G401 (cell line): ENCODE measurements at regions not wholly inside any gene's neighbourhood (a gene's known extent, or its start where the extent isn't known, plus 50 kb on each side); places are given as distances from the start of the nearest gene placed in this dataset.
"Not testable (repeated sequence)": the region's sequence is repeated elsewhere in the genome, so short reads cannot be mapped to it uniquely, and the experiment has no call there.

ENCODE experiments used
- DNase-seq: peaks from one replicate; pipeline ENCODE4 v3.0.0-alpha.2; 2015; ENCODE audit warnings: low spot score
- in situ Hi-C: cut with HindIII; loops from 2 replicates; pipeline ENCODE4 v1.10.0; 2016; ENCODE audit warnings: low sequenced_read_pairs, mixed read lengths

DNA sequence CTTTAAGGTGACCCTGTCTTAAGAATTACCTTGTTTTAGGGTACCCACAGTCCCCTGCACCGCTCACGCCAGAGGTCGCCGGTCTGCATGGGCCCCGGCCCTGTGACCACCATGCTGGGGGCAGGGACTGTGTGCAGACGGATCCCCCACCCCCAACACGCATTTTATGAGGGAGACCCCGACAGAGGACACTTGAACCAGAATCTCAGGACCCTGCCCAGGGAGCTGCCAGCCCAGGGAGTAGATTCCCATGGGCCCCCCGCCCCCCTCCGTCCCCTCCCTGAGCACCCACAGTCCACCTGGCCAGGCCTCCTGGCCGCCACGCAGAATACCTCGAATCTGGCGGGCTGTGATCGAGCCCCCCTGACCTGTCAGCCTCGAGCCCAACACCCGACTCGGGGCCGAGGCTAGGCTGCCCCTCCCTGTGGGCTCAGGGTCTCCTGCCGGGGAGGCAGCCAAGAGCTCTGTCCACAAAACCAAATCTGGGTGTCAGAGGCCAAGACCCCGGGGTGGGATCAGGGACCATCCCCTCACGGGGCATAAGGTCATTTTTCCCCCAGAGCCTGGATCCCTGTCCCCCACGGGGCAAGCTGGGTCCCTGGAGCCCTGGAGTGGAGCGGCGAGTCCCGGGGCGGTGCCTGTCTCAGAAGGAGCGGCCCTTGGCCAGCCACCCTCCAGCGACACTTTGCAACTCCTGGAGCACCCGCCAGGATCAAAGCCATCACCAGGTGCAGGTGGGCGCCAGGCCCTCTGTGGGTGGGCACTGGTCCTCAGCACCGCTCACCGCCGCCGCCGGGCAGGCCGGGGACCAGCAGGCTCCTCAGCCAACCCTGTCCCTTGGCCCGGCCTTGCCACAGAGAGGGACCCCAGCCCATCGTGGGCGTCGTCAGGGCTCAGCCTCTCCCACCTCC lies 155.8 kb upstream of the PKP2 start:
- in situ Hi-C loops: no loop called here

GRCh38 chr12:33047666-33048065 lies 151.1 kb upstream of the PKP2 start:
- in situ Hi-C loops: no loop called here
- no peak for DNase-seq

More for the DNA sequence above, 155.8 kb upstream of the PKP2 start:
- DNase-seq: no peak

GRCh38 chr12:33044447-33044846 lies 147.9 kb upstream of the PKP2 start:
- in situ Hi-C loops: no loop called here
- no peak for DNase-seq

GRCh38 chr12:33041562-33041961 lies 145.0 kb upstream of the PKP2 start:
- DNase-seq: no peak
- in situ Hi-C loops: no loop called here

DNA sequence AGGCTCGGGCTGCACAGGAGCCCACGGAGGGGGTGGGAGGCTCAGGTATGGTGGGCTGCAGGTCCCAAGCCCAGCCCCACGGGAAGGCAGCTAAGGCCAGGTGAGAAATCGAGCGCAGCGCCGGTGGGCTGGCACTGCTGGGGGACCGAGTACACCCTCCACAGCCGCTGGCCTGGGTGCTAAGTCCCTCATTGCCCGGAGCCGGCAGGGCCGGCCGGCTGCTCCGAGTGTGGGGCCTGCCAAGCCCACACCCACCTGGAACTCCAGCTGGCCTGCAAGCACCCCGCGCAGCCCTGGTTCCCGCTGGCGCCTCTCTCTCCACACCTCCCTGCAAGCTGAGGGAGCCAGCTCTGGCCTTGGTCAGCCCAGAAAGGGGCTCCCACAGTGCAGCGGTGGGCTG lies 137.4 kb upstream of the PKP2 start:
- DNase-seq, in situ Hi-C loops: not testable (repeated sequence)

DNA sequence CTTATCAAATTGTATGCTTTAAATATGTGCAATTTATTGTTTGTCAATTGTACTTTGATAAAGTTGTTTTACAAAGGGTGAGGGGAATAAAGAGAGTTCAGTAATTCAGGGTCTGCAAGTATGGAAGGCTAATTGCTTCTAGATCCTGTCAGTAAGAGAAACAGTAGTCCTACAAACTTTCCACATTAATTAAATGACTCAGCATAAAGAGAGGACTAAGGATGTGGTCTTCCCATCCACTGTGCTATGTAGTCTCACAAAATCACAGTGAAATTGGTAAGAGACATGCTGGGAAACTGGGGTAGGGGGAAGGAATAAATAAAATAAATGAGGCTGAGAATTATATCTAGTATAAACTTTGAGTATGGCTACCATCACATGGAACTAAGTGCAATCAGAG lies 130.2 kb upstream of the PKP2 start:
- no peak for DNase-seq

DNA sequence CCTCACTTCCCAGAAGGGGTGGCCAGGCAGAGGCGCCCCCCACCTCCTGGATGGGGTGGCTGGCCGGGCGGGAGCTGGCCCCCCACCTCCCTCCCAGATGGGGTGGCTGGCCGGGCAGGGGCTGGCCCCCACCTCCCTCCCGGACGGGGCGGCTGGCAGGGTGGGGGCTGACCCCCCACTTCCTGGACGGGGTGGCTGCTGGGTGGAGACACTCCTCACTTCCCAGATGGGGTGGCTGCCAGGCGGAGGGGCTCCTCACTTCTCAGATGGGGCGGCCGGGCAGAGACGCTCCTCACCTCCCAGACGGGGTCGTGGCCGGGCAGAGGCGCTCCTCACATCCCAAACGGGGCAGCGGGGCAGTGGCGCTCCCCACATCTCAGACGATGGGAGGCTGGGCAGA lies 126.1 kb upstream of the PKP2 start:
- DNase-seq, in situ Hi-C loops: not testable (repeated sequence)

More for the DNA sequence above, 130.2 kb upstream of the PKP2 start:
- in situ Hi-C loops: no loop called here

- DNase-seq, in situ Hi-C loops: not testable (repeated sequence)
These were observed 120.5 kb upstream of the PKP2 start for GRCh38 chr12:33017029-33017428.

DNA sequence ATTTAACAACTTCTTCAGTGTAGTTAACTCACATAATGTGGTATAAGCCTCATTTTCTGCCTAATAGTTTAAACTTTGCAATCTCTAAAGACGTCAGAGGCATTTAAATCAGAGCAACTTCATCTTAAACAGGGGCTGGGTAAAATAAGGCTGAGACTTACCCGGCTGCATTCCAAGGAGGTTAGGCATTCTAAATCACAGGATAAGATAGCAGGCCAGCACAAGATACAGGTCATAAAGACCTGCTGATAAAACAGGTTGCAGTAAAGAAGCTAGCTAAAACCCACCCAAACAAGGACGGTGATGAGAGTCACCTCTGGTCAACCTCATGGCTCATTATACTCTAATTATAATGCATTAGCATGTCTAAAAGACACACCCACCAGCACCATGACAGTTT lies 115.6 kb upstream of the PKP2 start:
- in situ Hi-C loops: no loop called here
- no peak for DNase-seq

DNA sequence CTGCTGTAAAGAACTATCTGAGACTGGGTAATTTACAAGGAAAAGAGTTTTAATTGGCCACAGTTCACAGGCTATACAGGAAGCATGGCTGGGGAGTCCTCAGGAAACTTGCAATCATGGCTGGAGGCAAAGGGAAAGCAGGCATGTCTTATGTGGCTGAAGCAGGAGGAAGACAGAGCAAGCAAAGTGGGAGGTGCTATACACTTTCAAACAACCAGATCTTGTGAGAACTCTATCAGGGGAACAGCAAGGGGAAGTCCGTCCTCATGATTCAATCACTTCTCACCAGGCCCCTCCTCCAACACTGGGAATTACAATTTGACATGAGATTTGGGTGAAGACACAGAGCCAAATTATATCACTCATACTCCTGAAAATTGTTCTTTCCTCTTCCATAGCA lies 109.5 kb upstream of the PKP2 start:
- in situ Hi-C loops: no loop called here
- no peak for DNase-seq

DNA sequence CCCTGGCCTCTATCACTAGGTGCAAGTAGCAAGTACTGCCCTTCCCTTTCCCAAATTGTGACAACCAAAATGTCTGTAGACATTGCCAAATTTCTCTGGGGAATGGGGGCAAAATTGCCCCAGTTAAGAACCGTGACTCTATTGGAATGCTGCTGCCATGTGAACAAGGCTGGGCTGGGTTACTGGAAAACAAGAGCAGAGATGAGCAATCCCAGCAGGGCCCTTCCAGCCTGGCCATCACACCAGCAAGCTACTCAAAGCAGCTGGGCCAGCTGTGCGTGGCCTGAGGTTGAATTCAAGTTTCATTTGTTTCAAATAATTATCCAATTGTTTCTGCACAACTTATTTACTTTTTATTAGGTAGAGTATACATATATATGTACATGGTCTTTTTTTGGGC lies 103.4 kb upstream of the PKP2 start:
- in situ Hi-C loops: no loop called here
- DNase-seq: no peak

DNA sequence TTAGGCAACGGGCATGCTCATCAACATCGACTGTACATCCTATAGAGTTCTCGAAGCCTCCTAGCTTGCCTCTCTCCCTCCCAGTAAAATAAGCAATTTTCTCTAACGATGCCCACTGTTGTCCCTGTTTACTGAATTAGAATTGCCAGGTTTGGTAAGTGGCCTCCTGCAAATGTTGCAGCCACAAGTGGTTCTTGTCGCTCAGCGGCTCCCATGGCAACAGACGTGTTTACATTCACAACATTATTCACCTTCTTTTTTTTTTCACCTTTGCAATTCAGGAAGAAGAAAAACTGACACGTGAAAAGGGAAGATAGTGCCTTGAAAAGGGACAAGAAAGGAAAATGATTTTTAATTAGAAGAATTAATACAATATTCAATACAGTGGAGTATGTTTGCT lies 100.9 kb upstream of the PKP2 start:
- no peak for DNase-seq
- in situ Hi-C loops: no loop called here

GRCh38 chr12:32995623-32996022 lies 99.0 kb upstream of the PKP2 start:
- in situ Hi-C loops: no loop called here
- no peak for DNase-seq

DNA sequence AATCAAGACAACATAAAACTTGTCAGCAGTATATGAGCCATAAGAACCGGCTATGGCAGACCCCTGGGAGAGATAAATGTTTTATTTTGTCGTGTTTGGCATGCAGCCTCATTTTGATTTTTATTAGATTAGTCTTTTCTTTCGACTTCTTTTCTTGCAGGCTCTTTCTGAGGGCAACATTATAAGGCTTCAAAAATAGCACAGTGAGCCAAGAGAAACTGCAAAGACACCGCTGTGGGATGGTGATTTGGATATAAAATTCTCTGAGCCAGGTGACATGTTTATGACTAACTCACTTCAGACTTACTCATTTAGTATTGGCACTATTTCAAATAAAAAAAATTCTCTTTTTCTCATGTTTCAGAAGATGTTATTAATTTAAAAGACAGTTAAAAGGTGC lies 96.8 kb upstream of the PKP2 start:
- in situ Hi-C loops: no loop called here
- DNase-seq: no peak

DNA sequence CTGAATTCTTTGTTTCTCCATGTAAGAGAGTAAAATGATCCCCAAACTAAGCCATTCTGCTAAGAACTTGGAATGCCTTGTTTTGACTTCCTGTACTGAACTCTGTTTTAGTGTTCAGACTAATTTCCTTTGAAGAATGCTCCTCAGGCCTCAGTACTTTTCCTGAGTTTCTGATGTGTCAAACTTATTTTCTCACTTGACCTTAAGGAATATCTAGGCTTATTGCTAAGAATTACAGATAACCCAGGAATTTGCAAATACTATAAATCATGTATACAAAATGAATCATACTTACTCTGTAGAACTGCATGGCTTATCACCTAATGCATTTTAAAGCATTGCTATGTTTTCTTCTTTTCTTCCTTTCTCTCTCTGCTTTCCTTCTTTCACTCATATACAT lies 93.1 kb upstream of the PKP2 start:
- DNase-seq: no peak
- in situ Hi-C loops: no loop called here

DNA sequence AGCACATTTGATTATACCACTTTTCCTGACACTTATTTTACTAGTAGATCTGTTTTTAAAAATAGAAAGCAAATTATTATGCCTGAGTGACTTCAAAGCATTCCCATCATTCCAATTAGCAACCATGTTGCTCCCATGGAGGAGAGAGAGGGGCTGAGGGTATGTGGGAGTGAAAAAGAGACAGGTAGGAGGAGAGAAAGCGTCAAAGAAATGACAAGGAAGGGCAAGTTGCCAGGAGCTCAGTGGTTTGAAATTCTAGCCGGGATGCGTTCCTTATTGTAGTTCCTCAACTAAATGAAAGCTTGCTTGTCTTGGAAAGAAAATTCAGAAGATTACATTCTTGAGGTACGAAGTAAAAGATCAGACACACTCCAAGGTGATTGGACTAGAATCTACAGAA lies 92.4 kb upstream of the PKP2 start:
- no peak for DNase-seq
- in situ Hi-C loops: no loop called here

GRCh38 chr12:32987512-32987911 lies 90.9 kb upstream of the PKP2 start:
- in situ Hi-C loops: no loop called here
- no peak for DNase-seq

GRCh38 chr12:32983968-32984367 lies 87.4 kb upstream of the PKP2 start:
- in situ Hi-C loops: no loop called here
- no peak for DNase-seq

DNA sequence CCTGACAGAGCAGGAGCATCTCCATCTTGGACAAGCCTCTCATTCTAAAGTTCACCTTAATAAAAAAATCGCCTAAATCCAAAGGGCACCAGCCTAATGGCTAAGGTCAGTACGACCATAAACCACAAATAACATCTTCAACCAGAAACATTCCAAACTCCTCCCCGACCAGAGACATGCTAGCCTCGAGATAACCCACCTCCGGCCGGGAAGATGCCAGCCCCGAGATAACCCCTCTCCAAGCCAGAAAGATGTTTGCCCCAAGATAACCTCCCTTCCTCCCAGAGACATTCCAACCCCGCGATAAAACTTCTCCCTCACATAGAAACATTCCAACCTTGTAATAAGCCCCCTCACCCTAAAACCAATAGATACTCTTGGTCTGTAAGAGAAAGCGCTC lies 86.8 kb upstream of the PKP2 start:
- no peak for DNase-seq
- in situ Hi-C loops: no loop called here

DNA sequence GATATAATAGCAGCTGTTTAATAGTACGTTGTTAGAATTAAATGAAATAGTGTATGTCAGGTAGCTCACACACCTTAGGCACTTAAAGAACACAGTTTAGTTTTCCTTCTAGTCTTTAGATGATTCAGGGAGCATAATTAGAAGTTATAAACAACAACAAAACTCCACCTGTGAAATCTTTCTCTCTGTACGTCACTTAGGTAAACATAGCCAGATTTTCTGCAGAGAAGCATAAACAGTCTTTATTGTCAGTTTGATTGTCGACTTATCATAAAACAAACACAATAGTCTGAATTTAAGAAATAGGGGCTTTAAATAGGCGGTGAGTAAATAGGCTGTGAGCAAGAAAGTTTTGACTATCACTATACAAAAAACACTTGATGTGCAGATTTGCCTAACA lies 84.6 kb upstream of the PKP2 start:
- DNase-seq: no peak
- in situ Hi-C loops: no loop called here

GRCh38 chr12:32975122-32975521 lies 78.5 kb upstream of the PKP2 start:
- no peak for DNase-seq

More at GRCh38 chr12:32975122-32975521, 78.5 kb upstream of the PKP2 start:
- in situ Hi-C loops: no loop called here
